B cell (primary cell): ENCODE measurements at regions not wholly inside any gene's neighbourhood (a gene's known extent, or its start where the extent isn't known, plus 50 kb on each side); places are given as distances from the start of the nearest gene placed in this dataset.

Source experiments
- ATAC-seq: fragments of 200-7000 bp; cut with Tn5 transposase; one replicate; pipeline ENCODE4 v1.10.0; 2021; ENCODE audit warnings: low read depth, mild to moderate bottlenecking, moderate number of reproducible peaks, moderate library complexity
- CTCF ChIA-PET: fragments of 350-600 bp; sonication (Branson Sonifier 250); formaldehyde crosslinking; loops from one replicate; lab custom pipeline; 2021; ENCODE audit warnings: antibody characterized with exemption, inconsistent platforms; lab: Charles Lee
- POLR2A ChIA-PET: fragments of 350-600 bp; sonication (Branson Sonifier 250); formaldehyde crosslinking; loops from one replicate; lab custom pipeline; 2021; ENCODE audit warnings: antibody characterized with exemption; lab: Charles Lee
- DNase-seq: peaks from one replicate; pipeline ENCODE4 v3.0.0; 2013
- H2AFZ ChIP-seq: 2 replicates; pipeline ENCODE4 v1.6.1; 2012; ENCODE audit warnings: mild to moderate bottlenecking, low read depth, low read length; ENCODE audit not compliant: insufficient read depth, poor library complexity, severe bottlenecking
- H3K27ac ChIP-seq, 2 donors: 1 replicate in 1 of 2; 2 replicates in 1 of 2; pipeline ENCODE4 v1.5.1; 2012 to 2013; ENCODE audit warnings: low read length in 2 of 2, mild to moderate bottlenecking in 2 of 2, moderate library complexity in 1 of 2
- H3K27me3 ChIP-seq, 4 experiments: fragments of 200-600 bp in 1 of 4; sonication (generic) in 1 of 4; replicated peaks in 1 of 4; 1 replicate in 2 of 4; 2 replicates in 2 of 4; pipeline versions ENCODE4 v1.6.1 to v1.7.0; 2013 to 2016; ENCODE audit warnings: low read length in 3 of 4, mild to moderate bottlenecking in 2 of 4, mixed read lengths in 1 of 4, moderate library complexity in 1 of 4; ENCODE audit not compliant: insufficient read depth in 4 of 4, control insufficient read depth in 3 of 4; ENCODE audit errors: control extremely low read depth in 1 of 4
- H3K36me3 ChIP-seq, 2 experiments: replicated peaks in 1 of 2; 1 replicate in 1 of 2; 2 replicates in 1 of 2; pipeline versions ENCODE4 v1.6.1 to v1.7.1; 2013; ENCODE audit warnings: low read length in 1 of 2; ENCODE audit not compliant: insufficient read depth in 2 of 2, control insufficient read depth in 1 of 2; ENCODE audit errors: control extremely low read depth in 1 of 2, extremely low read depth in 1 of 2
- H3K4me1 ChIP-seq, 2 donors: fragments of 200-600 bp in 1 of 2; sonication (generic) in 1 of 2; 1 replicate in 1 of 2; 2 replicates in 1 of 2; pipeline versions ENCODE4 v1.5.1 to v1.6.1; 2013 to 2017; ENCODE audit warnings: low read length in 2 of 2; ENCODE audit not compliant: control insufficient read depth in 2 of 2, insufficient read depth in 2 of 2
- H3K4me2 ChIP-seq: replicated peaks from 2 replicates; pipeline ENCODE3; 2012; ENCODE audit warnings: mild to moderate bottlenecking, low read depth, low read length; ENCODE audit not compliant: poor library complexity, severe bottlenecking
- H3K4me3 ChIP-seq, 5 experiments: fragments of 200-600 bp in 1 of 5; sonication (generic) in 1 of 5; 1 replicate in 3 of 5; 2 replicates in 2 of 5; pipeline versions ENCODE4 v1.5.1 to v1.7.0; 2011 to 2016; ENCODE audit warnings: low read length in 4 of 5, mild to moderate bottlenecking in 4 of 5, low read depth in 2 of 5, control low read depth in 1 of 5, moderate library complexity in 1 of 5; ENCODE audit not compliant: insufficient read depth in 1 of 5; ENCODE audit errors: control extremely low read depth in 1 of 5, extremely low read depth in 1 of 5
- H3K79me2 ChIP-seq: fragments of 200-600 bp; sonication (generic); one replicate; pipeline ENCODE4 v1.6.0; 2016; ENCODE audit warnings: low read length; ENCODE audit not compliant: control insufficient read depth, insufficient read depth
- H3K9ac ChIP-seq: fragments of 200-600 bp; sonication (generic); 2 replicates; pipeline ENCODE4 v1.6.1; 2017; ENCODE audit warnings: mild to moderate bottlenecking, low read length, moderate library complexity
- H3K9me3 ChIP-seq, 3 donors: one replicate each; pipeline versions ENCODE4 v1.6.1 to v1.7.1; 2013; ENCODE audit warnings: low read length in 2 of 3; ENCODE audit not compliant: control insufficient read depth in 2 of 3, insufficient read depth in 1 of 3; ENCODE audit errors: control extremely low read depth in 1 of 3
- H4K20me1 ChIP-seq: 2 replicates; pipeline ENCODE4 v1.6.0; 2012; ENCODE audit warnings: mild to moderate bottlenecking, low read length; ENCODE audit not compliant: insufficient read depth, control insufficient read depth, poor library complexity, severe bottlenecking
- H3K27ac Mint-ChIP-seq: one replicate; pipeline ENCODE4 v1.8.0; 2021; ENCODE audit warnings: mixed read lengths
- H3K27me3 Mint-ChIP-seq: one replicate; pipeline ENCODE4 v1.8.0; 2021; ENCODE audit warnings: mixed read lengths
- H3K4me1 Mint-ChIP-seq: one replicate; pipeline ENCODE4 v1.8.0; 2021; ENCODE audit warnings: mixed read lengths
- H3K4me3 Mint-ChIP-seq: one replicate; pipeline ENCODE4 v1.8.0; 2021; ENCODE audit warnings: mixed read lengths
- H3K9me3 Mint-ChIP-seq: one replicate; pipeline ENCODE4 v1.8.0; 2022; ENCODE audit warnings: mixed read lengths; ENCODE audit not compliant: insufficient read depth
- EZH2 ChIP-seq: IDR thresholded peaks from 2 replicates; pipeline ENCODE4 v1.6.1; 2012; ENCODE audit warnings: borderline replicate concordance, low read depth, mild to moderate bottlenecking, moderate library complexity, low read length; ENCODE audit not compliant: insufficient read depth, poor library complexity, severe bottlenecking
- WGBS: methylation state at CpG from one replicate; pipeline ENCODE4 v1.1.5; 2013; ENCODE audit warnings: missing lambda C conversion rate; ENCODE audit not compliant: insufficient coverage; 5-methylcytosine and 5-hydroxymethylcytosine counted together
- intact Hi-C: fragments of 100-400 bp; cut with micrococcal nuclease; formaldehyde crosslinking; loops from one replicate; pipeline ENCODE4 v1.10.0; 2022
- TF ChIP-seq, protein P1 (sequence below): fragments of 200-600 bp; IDR thresholded peaks from one replicate; pipeline ENCODE4 v1.8.0; 2022; ENCODE audit warnings: antibody characterized with exemption, mild to moderate bottlenecking

DNA sequence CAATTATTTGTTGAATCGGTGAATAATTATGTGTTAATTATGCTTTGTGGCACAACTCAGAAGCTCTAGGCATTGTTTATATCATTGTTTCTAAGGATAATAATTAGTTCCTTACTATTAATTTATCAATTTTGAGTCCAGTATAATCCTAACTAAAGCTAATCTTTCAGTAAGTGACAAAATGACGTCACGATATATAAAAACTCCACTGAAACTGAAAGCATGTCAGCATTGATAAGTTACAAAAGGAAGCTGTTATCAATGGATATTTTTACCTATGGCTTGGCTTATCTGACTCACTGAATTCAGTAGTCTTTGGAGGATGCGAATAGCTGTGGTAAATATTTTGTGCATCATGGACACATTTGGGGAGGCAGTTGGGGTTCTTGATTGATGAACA, 793.1 kb downstream of the NXPH1 start:
- no peaks in the 10 kb centered on the region for H3K27me3 Mint-ChIP-seq
- Histone ChIP-seq H3K4me3 (no peak overlapping the region), H3K9ac (no peak overlapping the region), H3K79me2 (no peaks in the 10 kb centered on the region), H3K4me1 (no peaks in the 10 kb centered on the region), H3K9me3 (no peaks in the 10 kb centered on the region), H3K27me3 (no peaks in the 10 kb centered on the region), H3K36me3 (no peaks in the 10 kb centered on the region), H3K27ac (no peak overlapping the region), H3K4me2 (no peak overlapping the region), H2AFZ (no peak overlapping the region), H4K20me1 (no peaks in the 10 kb centered on the region)
- H3K4me3 Mint-ChIP-seq, result no peak overlapping the region
- no peak for DNase-seq
- WGBS, result no CpG with 5 or more reads among the region's 4 CpGs
- ChIA-PET POLR2A (no interaction called here), CTCF (no interaction called here)
- TF ChIP-seq, protein P1, sequence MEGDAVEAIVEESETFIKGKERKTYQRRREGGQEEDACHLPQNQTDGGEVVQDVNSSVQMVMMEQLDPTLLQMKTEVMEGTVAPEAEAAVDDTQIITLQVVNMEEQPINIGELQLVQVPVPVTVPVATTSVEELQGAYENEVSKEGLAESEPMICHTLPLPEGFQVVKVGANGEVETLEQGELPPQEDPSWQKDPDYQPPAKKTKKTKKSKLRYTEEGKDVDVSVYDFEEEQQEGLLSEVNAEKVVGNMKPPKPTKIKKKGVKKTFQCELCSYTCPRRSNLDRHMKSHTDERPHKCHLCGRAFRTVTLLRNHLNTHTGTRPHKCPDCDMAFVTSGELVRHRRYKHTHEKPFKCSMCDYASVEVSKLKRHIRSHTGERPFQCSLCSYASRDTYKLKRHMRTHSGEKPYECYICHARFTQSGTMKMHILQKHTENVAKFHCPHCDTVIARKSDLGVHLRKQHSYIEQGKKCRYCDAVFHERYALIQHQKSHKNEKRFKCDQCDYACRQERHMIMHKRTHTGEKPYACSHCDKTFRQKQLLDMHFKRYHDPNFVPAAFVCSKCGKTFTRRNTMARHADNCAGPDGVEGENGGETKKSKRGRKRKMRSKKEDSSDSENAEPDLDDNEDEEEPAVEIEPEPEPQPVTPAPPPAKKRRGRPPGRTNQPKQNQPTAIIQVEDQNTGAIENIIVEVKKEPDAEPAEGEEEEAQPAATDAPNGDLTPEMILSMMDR, result no peak
- no peak for TF ChIP-seq EZH2
- no peak for ATAC-seq
- intact Hi-C loops, result no loop called here
- H3K4me1 Mint-ChIP-seq, result no peaks in the 10 kb centered on the region
- no peak overlapping the region for H3K27ac Mint-ChIP-seq
- peaks cover 2% of the 10 kb centered on the region for H3K9me3 Mint-ChIP-seq

DNA sequence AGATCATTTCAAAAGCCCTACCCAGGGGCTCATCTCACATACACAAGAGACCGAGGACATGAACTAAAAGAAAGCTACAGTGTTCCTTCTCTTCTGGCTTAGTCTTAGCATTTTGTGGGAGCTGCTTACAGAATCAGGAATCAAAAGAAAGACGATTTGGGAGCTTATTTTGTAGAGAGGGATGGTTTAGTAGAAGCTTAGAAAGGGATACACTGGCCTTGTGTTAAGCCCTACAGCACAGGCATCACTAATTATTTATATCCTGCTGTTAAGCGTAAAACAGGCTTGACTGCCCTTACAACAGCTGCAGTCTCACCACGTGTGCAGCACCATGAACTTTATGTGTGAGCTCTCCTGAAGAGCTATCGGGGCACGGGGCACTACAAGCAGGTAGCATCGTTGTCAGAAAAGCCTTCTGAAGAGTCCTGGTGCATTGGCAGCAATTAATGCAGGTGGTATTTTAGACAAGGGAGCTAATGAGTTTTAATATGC, 798.3 kb downstream of the NXPH1 start:
- Histone ChIP-seq H3K27me3 (no peaks in the 10 kb centered on the region), H3K36me3 (no peaks in the 10 kb centered on the region), H3K4me2 (no peak overlapping the region), H3K79me2 (no peaks in the 10 kb centered on the region), H2AFZ (no peak overlapping the region), H3K9ac (no peak overlapping the region), H4K20me1 (no peaks in the 10 kb centered on the region), H3K4me3 (no peak overlapping the region), H3K27ac (no peak overlapping the region), H3K4me1 (no peaks in the 10 kb centered on the region), H3K9me3 (no peaks in the 10 kb centered on the region)
- DNase-seq (no peak), ATAC-seq (no peak)
- Mint-ChIP-seq H3K4me3 (no peak overlapping the region), H3K4me1 (no peaks in the 10 kb centered on the region), H3K27ac (no peak overlapping the region), H3K9me3 (no peaks in the 10 kb centered on the region), H3K27me3 (no peaks in the 10 kb centered on the region)
- TF ChIP-seq, protein P1, result no peak
- TF ChIP-seq EZH2, result no peak
- intact Hi-C loops, result no loop called here
- ChIA-PET CTCF (no interaction called here), POLR2A (no interaction called here)
- WGBS, result 69% methylated on average over 5 of the region's 7 CpGs
